GM21447 (cell line): ENCODE measurements at regions not wholly inside any gene's neighbourhood (a gene's known extent, or its start where the extent isn't known, plus 50 kb on each side); places are given as distances from the start of the nearest gene placed in this dataset.
"Not testable (repeated sequence)": the region's sequence is repeated elsewhere in the genome, so short reads cannot be mapped to it uniquely, and the experiment has no call there.

Source experiments
- ATAC-seq: cut with Tn5 transposase; IDR thresholded peaks from one replicate; pipeline ENCODE4 v1.9.1; 2021; ENCODE audit not compliant: unreplicated experiment

GRCh38 chr6:140809694-140810101 is 1323.0 kb upstream of the GJE1 start:
- peak; percentile 58 for ATAC-seq

DNA sequence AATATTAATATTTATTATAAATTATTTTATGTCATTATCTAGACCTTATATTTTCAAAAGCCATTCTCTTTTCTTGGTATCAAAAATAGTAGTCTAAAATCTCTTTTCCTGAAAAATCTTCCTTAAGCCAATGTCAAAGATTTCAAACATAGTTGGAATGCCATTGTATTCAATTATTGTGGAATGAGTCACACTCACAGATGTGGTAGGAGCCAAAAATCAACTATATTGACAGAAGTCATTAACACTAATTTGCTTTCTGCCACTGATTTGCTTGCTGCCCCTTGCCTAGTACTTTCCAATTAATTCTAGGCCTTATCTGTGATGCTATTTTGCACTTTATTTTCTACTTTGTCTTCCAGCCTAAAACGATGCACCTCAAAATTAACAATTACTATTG is 1326.3 kb upstream of the GJE1 start:
- no peak for ATAC-seq

GRCh38 chr6:140794544-140794943 is 1338.2 kb upstream of the GJE1 start:
- no peak for ATAC-seq

DNA sequence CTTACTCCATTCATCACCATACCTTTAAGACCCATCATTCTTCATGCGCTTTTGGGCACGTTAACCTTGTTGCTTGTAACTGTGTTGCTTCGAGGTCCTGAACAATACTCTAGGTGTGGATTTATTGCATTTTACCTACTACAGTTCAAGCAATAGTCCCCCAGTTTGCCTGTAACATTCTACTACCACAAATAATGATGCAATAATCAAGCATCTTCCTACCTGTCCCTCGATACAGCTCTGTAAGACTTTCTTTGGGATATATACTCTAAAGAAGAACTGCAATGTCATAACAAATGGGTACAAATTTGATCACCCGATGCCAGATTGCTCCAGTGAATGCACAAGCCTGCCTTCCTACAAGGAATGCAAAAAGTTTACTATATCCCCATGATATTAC is 1342.6 kb upstream of the GJE1 start:
- no peak for ATAC-seq

- ATAC-seq, result no peak
Measured at GRCh38 chr6:140789466-140789865, 1343.3 kb upstream of the GJE1 start.

- no peak for ATAC-seq
Measured at GRCh38 chr6:140785926-140786325, 1346.8 kb upstream of the GJE1 start.

- no peak for ATAC-seq
Measured at GRCh38 chr6:140784573-140784972, 1348.2 kb upstream of the GJE1 start.

- ATAC-seq, result not testable (repeated sequence)
Measured at GRCh38 chr6:140783504-140783903, 1349.2 kb upstream of the GJE1 start.

GRCh38 chr6:140782941-140783340 is 1349.8 kb upstream of the GJE1 start:
- ATAC-seq, result no peak

- ATAC-seq, result no peak
Measured at GRCh38 chr6:140779991-140780596, 1352.6 kb upstream of the GJE1 start.

GRCh38 chr6:140779341-140779740 is 1353.4 kb upstream of the GJE1 start:
- ATAC-seq, result no peak

- ATAC-seq, result no peak
Measured at GRCh38 chr6:140777780-140778179, 1354.9 kb upstream of the GJE1 start.

DNA sequence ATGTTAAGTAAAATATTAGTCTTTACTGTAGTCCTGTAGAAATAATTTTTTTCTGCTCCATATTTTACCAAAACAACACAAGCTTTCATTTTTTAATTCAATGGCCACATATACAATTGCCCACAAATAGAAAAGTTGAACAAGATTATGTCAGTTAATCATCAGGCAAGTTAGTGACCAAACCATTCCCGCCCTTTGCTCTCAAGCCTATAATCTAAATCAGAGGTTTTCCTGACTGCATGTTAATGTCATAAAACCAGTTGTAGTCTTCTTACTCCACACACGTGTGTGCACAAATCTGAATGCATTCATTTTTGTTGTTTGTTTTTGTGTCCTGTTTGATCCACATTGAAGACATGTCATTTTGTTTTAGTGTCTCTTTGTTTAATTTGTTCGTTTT is 1357.7 kb upstream of the GJE1 start:
- ATAC-seq, result no peak

DNA sequence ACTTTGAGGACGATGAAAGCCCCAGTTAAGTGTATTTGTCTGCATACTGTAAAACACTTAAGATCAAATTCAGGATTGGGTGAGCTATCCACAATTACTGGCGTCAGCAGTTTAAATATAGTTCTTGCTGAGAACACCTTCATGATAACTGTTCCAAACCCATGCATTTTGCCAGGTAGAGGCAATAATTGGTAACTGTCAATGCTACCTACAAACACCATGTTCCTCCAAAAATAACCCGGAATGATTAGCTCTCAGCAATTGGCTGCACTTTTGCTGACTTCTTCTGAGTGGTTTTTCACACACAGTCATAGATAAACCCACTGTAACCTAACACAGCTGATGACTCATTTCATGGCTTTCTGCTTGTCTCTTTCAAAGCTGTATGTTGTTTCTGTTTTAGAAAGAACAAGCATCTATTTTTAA is 1358.6 kb upstream of the GJE1 start:
- peak; percentile 100 for ATAC-seq

GRCh38 chr6:140773276-140773675 is 1359.4 kb upstream of the GJE1 start:
- no peak for ATAC-seq

DNA sequence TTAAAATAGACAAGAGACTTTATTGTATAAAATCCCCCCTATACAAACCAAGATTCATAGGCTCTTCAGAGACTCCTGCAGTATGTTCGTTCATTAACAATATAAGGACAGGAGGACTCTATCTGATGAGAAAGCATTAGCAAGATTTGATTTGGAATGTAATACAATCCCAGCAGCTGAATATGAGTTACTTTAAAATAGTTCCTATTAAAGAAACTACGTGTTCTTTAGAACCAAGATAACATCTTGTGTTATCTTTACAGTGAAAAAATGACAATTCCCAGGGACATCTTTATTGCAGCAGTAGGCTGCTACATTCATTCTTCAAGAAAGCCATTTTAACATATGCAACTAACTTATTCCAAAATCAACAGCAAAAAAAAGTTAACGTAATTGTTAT is 1360.1 kb upstream of the GJE1 start:
- ATAC-seq, result no peak

DNA sequence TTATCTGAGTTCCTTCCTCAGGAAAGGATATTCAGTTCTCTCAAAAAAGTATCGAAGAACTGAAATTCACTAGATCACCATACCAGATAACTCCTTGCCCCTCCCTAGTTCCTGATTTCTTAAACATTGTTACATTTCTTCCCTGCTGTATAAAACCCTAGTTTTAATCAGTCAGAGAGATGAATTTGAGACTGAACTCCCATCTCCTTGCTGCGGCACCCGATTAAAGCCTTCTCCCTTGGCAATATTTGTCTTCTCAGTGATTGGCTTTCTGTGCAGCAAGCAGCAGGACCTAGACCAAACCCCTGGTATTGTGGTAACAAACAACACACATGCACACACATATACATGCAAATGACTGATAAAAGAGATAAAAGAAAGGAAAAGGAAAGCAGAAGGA is 1364.6 kb upstream of the GJE1 start:
- ATAC-seq, result no peak

DNA sequence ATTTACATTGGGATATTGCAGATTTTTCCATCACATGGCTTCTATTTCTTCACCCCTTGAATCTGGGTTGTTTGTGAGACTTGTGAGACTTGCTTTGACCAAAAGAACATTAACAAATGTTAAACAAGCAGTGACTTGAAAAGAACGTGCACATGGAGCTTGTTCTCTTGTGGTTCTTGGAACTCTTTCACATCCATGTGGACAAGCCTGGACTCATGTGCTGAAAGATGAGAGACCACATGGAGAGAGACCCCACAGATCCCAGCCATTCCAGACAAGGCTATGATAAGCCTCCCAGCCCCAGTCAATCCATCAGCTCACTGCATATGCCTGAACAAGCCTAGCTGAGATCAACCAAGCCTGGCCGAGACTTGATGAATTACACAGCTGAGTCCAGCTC is 1365.7 kb upstream of the GJE1 start:
- ATAC-seq, result no peak

DNA sequence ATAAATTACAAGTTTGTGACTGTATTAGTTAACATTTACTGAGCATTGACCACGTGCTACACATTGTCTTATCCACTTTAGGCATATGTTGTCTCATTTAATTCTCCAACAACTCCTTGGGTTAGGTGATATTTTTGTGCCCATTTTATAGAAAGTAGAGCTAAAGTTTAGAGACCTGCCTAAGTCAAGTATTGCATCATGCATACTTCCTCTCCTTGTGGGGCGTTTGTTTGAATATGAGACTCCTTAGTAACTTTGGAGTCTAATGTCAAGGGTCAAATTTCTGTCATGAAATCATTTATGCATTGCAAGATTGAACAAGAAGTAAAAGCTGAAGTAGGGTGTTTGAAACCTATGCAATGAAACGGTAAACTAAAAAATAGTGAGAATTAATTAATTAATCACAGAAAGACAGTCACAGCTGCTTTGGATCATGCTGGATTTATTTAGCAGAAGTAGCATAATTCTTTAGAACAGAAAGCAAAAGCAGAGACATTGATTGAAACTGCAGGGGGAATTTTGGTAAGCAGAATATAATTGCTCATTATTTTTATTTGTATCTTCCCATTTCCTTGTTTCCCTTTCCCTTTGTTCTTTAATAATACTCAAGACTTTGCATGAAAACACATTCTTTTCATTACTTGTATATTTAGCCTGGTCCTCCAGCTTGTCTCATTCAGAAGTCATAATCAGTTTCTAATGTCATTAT is 1374.4 kb upstream of the GJE1 start:
- no peak for ATAC-seq

GRCh38 chr6:140752234-140752633 is 1377.8 kb upstream of the CITED2 start:
- no peak for ATAC-seq

DNA sequence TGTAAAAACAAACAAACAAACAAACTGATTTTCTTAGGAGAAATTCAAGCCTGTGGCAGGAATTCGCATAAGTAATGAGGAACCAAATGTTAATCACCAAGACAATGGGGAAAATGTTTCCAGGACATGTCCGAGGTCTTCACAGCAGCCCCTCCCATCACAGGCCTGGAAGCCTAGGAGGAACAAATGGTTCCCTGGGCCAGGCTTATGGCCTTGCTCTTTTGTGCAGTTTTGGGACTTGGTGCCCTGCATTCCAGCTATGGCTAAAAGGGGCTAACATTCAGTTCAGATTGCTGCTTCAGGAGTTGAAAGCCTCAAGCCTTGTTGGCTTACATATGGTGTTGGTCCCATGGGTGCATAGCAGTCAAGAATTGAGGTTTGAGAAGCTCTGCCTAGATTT is 1372.7 kb upstream of the CITED2 start:
- ATAC-seq, result no peak

GRCh38 chr6:140744659-140745320 is 1370.3 kb upstream of the CITED2 start:
- peak; percentile 70 for ATAC-seq
